HT1080 (cell line): ENCODE measurements at regions not wholly inside any gene's neighbourhood (a gene's known extent, or its start where the extent isn't known, plus 50 kb on each side); places are given as distances from the start of the nearest gene placed in this dataset.
A peak's percentile ranks its signal among the peaks of the same experiment; 100 is the strongest.

Experiments
- DNase-seq: peaks from one replicate; pipeline ENCODE4 v3.0.0-alpha.2; 2015; ENCODE audit warnings: low read depth

GRCh38 chr7:25546306-25546705 is 318.0 kb upstream of the NPVF start:
- no peak for DNase-seq

- DNase-seq: no peak
Measured at GRCh38 chr7:25549271-25549921, 321.1 kb upstream of the NPVF start.

GRCh38 chr7:25550149-25550548 is 321.9 kb upstream of the NPVF start:
- no peak for DNase-seq

GRCh38 chr7:25552998-25553397 is 324.7 kb upstream of the NPVF start:
- DNase-seq: no peak

GRCh38 chr7:25553580-25554291 is 325.4 kb upstream of the NPVF start:
- DNase-seq: no peak

- no peak for DNase-seq
Measured at GRCh38 chr7:25557379-25557917, 329.2 kb upstream of the NPVF start.

- DNase-seq: no peak
Measured at GRCh38 chr7:25557930-25558329, 329.6 kb upstream of the NPVF start.

- DNase-seq: no peak
Measured at GRCh38 chr7:25558605-25559004, 330.3 kb upstream of the NPVF start.

- DNase-seq: no peak
Measured at GRCh38 chr7:25559581-25560367, 331.5 kb upstream of the NPVF start.

GRCh38 chr7:25562673-25563182 is 334.4 kb upstream of the NPVF start:
- DNase-seq: no peak

- no peak for DNase-seq
Measured at GRCh38 chr7:25565002-25565401, 336.7 kb upstream of the NPVF start.

- DNase-seq: peak; percentile 68
Measured at GRCh38 chr7:25565949-25566348, 337.7 kb upstream of the NPVF start.

- no peak for DNase-seq
Measured at GRCh38 chr7:25567430-25567829, 339.1 kb upstream of the NPVF start.

GRCh38 chr7:25569765-25570164 is 341.5 kb upstream of the NPVF start:
- no peak for DNase-seq

- no peak for DNase-seq
Measured at GRCh38 chr7:25572423-25572822, 344.1 kb upstream of the NPVF start.

GRCh38 chr7:25574828-25575227 is 346.5 kb upstream of the NPVF start:
- DNase-seq: no peak

- no peak for DNase-seq
Measured at GRCh38 chr7:25575634-25576033, 347.3 kb upstream of the NPVF start.

- DNase-seq: no peak
Measured at GRCh38 chr7:25578991-25579777, 350.9 kb upstream of the NPVF start.

- DNase-seq: no peak
Measured at GRCh38 chr7:25579778-25580075, 351.4 kb upstream of the NPVF start.

GRCh38 chr7:25580141-25580540 is 351.9 kb upstream of the NPVF start:
- no peak for DNase-seq

GRCh38 chr7:25583621-25584020 is 355.3 kb upstream of the NPVF start:
- no peak for DNase-seq
